Keratinocyte (primary cell): ENCODE measurements at regions not wholly inside any gene's neighbourhood (a gene's known extent, or its start where the extent isn't known, plus 50 kb on each side); places are given as distances from the start of the nearest gene placed in this dataset.

ENCODE experiments used
- DNase-seq: peaks from one replicate; pipeline ENCODE4 v3.0.0-alpha.2; 2011; ENCODE audit warnings: low read depth, missing footprints, low spot score
- FAIRE-seq: peaks from 2 replicates; lab custom pipeline; 2011; peaks lifted over from hg19 to GRCh38; lab: Jason Lieb, UNC
- H2AFZ ChIP-seq: 2 replicates; pipeline ENCODE4 v1.6.0; 2012; ENCODE audit warnings: low read length, control low read depth, inconsistent platforms; ENCODE audit not compliant: control insufficient read depth
- H3K27ac ChIP-seq: 2 replicates; pipeline ENCODE4 v1.5.1; 2011; ENCODE audit warnings: low read length; ENCODE audit not compliant: control insufficient read depth, insufficient read depth
- H3K27me3 ChIP-seq: 3 replicates; pipeline ENCODE4 v1.6.0; 2011; ENCODE audit warnings: low read length; ENCODE audit not compliant: control insufficient read depth, insufficient read depth; ENCODE audit errors: extremely low read depth
- H3K36me3 ChIP-seq, 2 experiments: 2 replicates in 1 of 2; 3 replicates in 1 of 2; pipeline ENCODE4 v1.5.1; 2011; ENCODE audit warnings: low read length in 2 of 2, mild to moderate bottlenecking in 1 of 2; ENCODE audit not compliant: control insufficient read depth in 2 of 2, insufficient read depth in 2 of 2; ENCODE audit errors: extremely low read depth in 1 of 2
- H3K4me1 ChIP-seq: 3 replicates; pipeline ENCODE4 v1.5.1; 2011; ENCODE audit warnings: low read length; ENCODE audit not compliant: control insufficient read depth, insufficient read depth; ENCODE audit errors: extremely low read depth
- H3K4me2 ChIP-seq: 3 replicates; pipeline ENCODE4 v1.6.0; 2011; ENCODE audit warnings: low read depth, low read length; ENCODE audit not compliant: control insufficient read depth, insufficient read depth; ENCODE audit errors: extremely low read depth
- H3K4me3 ChIP-seq, 3 experiments: fragments of 200-600 bp in 1 of 3; sonication (generic) in 1 of 3; 2 replicates in 2 of 3; 3 replicates in 1 of 3; pipeline ENCODE4 v1.5.1; 2011 to 2016; ENCODE audit warnings: low read length in 3 of 3, mild to moderate bottlenecking in 3 of 3, control low read depth in 2 of 3, inconsistent platforms in 1 of 3, low read depth in 1 of 3, mixed read lengths in 1 of 3, mixed run types in 1 of 3, moderate library complexity in 1 of 3; ENCODE audit not compliant: control insufficient read depth in 2 of 3, insufficient read depth in 2 of 3; ENCODE audit errors: extremely low read depth in 1 of 3
- H3K79me2 ChIP-seq: 2 replicates; pipeline ENCODE4 v1.6.0; 2012; ENCODE audit warnings: low read length; ENCODE audit not compliant: control insufficient read depth, insufficient read depth
- H3K9ac ChIP-seq: 3 replicates; pipeline ENCODE4 v1.6.0; 2011; ENCODE audit warnings: low read length; ENCODE audit not compliant: control insufficient read depth, insufficient read depth; ENCODE audit errors: extremely low read depth
- H3K9me1 ChIP-seq: 3 replicates; pipeline ENCODE4 v1.6.0; 2011; ENCODE audit warnings: low read length; ENCODE audit not compliant: control insufficient read depth, insufficient read depth; ENCODE audit errors: extremely low read depth
- H3K9me3 ChIP-seq: 2 replicates; pipeline ENCODE4 v1.5.1; 2012; ENCODE audit warnings: low read depth, low read length; ENCODE audit not compliant: control insufficient read depth
- H4K20me1 ChIP-seq: 3 replicates; pipeline ENCODE4 v1.6.0; 2011; ENCODE audit warnings: low read length; ENCODE audit not compliant: control insufficient read depth, insufficient read depth; ENCODE audit errors: extremely low read depth
- CTCF ChIP-seq, 3 experiments: IDR thresholded peaks in 1 of 3; conservative IDR thresholded peaks in 1 of 3; optimal IDR thresholded peaks in 1 of 3; 2 replicates in 2 of 3; 3 replicates in 1 of 3; pipeline versions ENCODE3 to v1.5.1; 2011; ENCODE audit warnings: low read length in 3 of 3, mild to moderate bottlenecking in 3 of 3, moderate library complexity in 2 of 3, control low read depth in 1 of 3, inconsistent platforms in 1 of 3; ENCODE audit not compliant: insufficient read depth in 2 of 3; ENCODE audit errors: extremely low read depth in 1 of 3
- EZH2 ChIP-seq: IDR thresholded peaks from one replicate; pipeline ENCODE4 v1.6.1; 2012; ENCODE audit warnings: inconsistent platforms, mild to moderate bottlenecking, low read length, moderate library complexity
- dilution Hi-C: fragments of 300-500 bp; cut with MboI; formaldehyde crosslinking; loops from one replicate; pipeline ENCODE4 v1.7.0; 2020; ENCODE audit warnings: low sequenced_read_pairs; ENCODE audit not compliant: extremely low pct_ligation_motif_present

- dilution Hi-C loops: no loop called here
- Histone ChIP-seq H4K20me1 (no peaks in the 10 kb centered on the region), H3K79me2 (no peaks in the 10 kb centered on the region), H3K27me3 (no peaks in the 10 kb centered on the region), H3K9ac (no peak overlapping the region), H3K27ac (no peak overlapping the region), H3K36me3 (no peaks in the 10 kb centered on the region), H3K4me1 (no peaks in the 10 kb centered on the region), H3K4me2 (no peak overlapping the region), H2AFZ (no peak overlapping the region), H3K9me3 (no peaks in the 10 kb centered on the region), H3K4me3 (no peak overlapping the region), H3K9me1 (no peaks in the 10 kb centered on the region)
- TF ChIP-seq EZH2 (no peak), CTCF (optimal IDR thresholded peaks at IDR 0.05 in 1 of 3, IDR thresholded peaks at IDR 0.05 in 1 of 3, conservative IDR thresholded peaks at IDR 0.05 in 1 of 3; ENCODE audit: extremely low read depth in 1 of 3, insufficient read depth in 2 of 3, low read length in 3 of 3) (no peak)
- no peak for DNase-seq
- no peak for FAIRE-seq
Measured at GRCh38 chr16:61194573-61194972, 841.7 kb downstream of the CDH8 start.

GRCh38 chr16:61182391-61182790 lies 853.8 kb downstream of the CDH8 start:
- H3K79me2 ChIP-seq: no peaks in the 10 kb centered on the region
- FAIRE-seq (no peak), DNase-seq (no peak)
- no peaks in the 10 kb centered on the region for H3K4me1 ChIP-seq
- no peaks in the 10 kb centered on the region for H4K20me1 ChIP-seq
- H3K9me1 ChIP-seq: no peaks in the 10 kb centered on the region
- H3K27ac ChIP-seq: no peak overlapping the region
- H3K27me3 ChIP-seq: no peaks in the 10 kb centered on the region
- no peaks in the 10 kb centered on the region for H3K9me3 ChIP-seq
- no peak overlapping the region for H2AFZ ChIP-seq
- no peak overlapping the region for H3K4me2 ChIP-seq
- dilution Hi-C loops: no loop called here
- TF ChIP-seq CTCF (optimal IDR thresholded peaks at IDR 0.05 in 1 of 3, IDR thresholded peaks at IDR 0.05 in 1 of 3, conservative IDR thresholded peaks at IDR 0.05 in 1 of 3; ENCODE audit: extremely low read depth in 1 of 3, insufficient read depth in 2 of 3, low read length in 3 of 3): no peak
- no peak for TF ChIP-seq EZH2
- H3K4me3 ChIP-seq: no peak overlapping the region
- H3K9ac ChIP-seq: no peak overlapping the region
- H3K36me3 ChIP-seq: no peaks in the 10 kb centered on the region
